Stimulated activated CD8-positive, alpha-beta memory T cell treated with anti-CD3 and anti-CD28 coated beads, Interleukin-4, amount 100 ng/mL, for 24 hours (primary cell): ENCODE measurements at regions not wholly inside any gene's neighbourhood (a gene's known extent, or its start where the extent isn't known, plus 50 kb on each side); places are given as distances from the start of the nearest gene placed in this dataset.

Experiments
- DNase-seq: peaks from one replicate; pipeline ENCODE4 v3.0.0-alpha.2; 2020; ENCODE audit warnings: low read depth

GRCh38 chr14:71467361-71467811 is 464.8 kb upstream of the RGS6 start:
- no peak for DNase-seq

- no peak for DNase-seq
Observed at GRCh38 chr14:71468701-71469100, 463.5 kb upstream of the RGS6 start.

- DNase-seq = no peak
Observed at GRCh38 chr14:71469643-71470335, 462.4 kb upstream of the RGS6 start.

- no peak for DNase-seq
Observed at GRCh38 chr14:71471634-71472355, 460.4 kb upstream of the RGS6 start.

GRCh38 chr14:71472356-71473340 is 459.6 kb upstream of the RGS6 start:
- DNase-seq = no peak

- no peak for DNase-seq
Observed at GRCh38 chr14:71473843-71474242, 458.4 kb upstream of the RGS6 start.

GRCh38 chr14:71474301-71475265 is 457.6 kb upstream of the RGS6 start:
- no peak for DNase-seq

GRCh38 chr14:71475916-71476315 is 456.3 kb upstream of the RGS6 start:
- DNase-seq = no peak

GRCh38 chr14:71478542-71478941 is 453.7 kb upstream of the RGS6 start:
- no peak for DNase-seq

- DNase-seq = no peak
Observed at GRCh38 chr14:71481021-71481654, 451.1 kb upstream of the RGS6 start.

- no peak for DNase-seq
Observed at GRCh38 chr14:71482671-71483070, 449.6 kb upstream of the RGS6 start.

GRCh38 chr14:71483154-71483553 is 449.1 kb upstream of the RGS6 start:
- no peak for DNase-seq

GRCh38 chr14:71485833-71486232 is 446.4 kb upstream of the RGS6 start:
- DNase-seq = no peak

GRCh38 chr14:71486279-71486678 is 445.9 kb upstream of the RGS6 start:
- DNase-seq = no peak

GRCh38 chr14:71487449-71487848 is 444.8 kb upstream of the RGS6 start:
- no peak for DNase-seq

GRCh38 chr14:71487941-71488340 is 444.3 kb upstream of the RGS6 start:
- DNase-seq = no peak

- no peak for DNase-seq
Observed at GRCh38 chr14:71488703-71489191, 443.5 kb upstream of the RGS6 start.

GRCh38 chr14:71489742-71490141 is 442.5 kb upstream of the RGS6 start:
- no peak for DNase-seq

- no peak for DNase-seq
Observed at GRCh38 chr14:71491931-71492330, 440.3 kb upstream of the RGS6 start.

GRCh38 chr14:71492346-71492745 is 439.9 kb upstream of the RGS6 start:
- no peak for DNase-seq

GRCh38 chr14:71497645-71498086 is 434.6 kb upstream of the RGS6 start:
- no peak for DNase-seq
